Spinal cord (tissue), 9 donors: ENCODE measurements at regions not wholly inside any gene's neighbourhood (a gene's known extent, or its start where the extent isn't known, plus 50 kb on each side); places are given as distances from the start of the nearest gene placed in this dataset.

ENCODE experiments used
- DNase-seq, 6 donors: peaks; one replicate each; pipeline versions ENCODE4 v3.0.0 to v3.0.0-alpha.2; 2013 to 2015; ENCODE audit warnings: low spot score in 6 of 6, low read depth in 4 of 6
- H3K27ac ChIP-seq: one replicate; pipeline ENCODE4 v1.5.1; 2013; ENCODE audit warnings: low read depth, low read length, control low read depth
- H3K27me3 ChIP-seq: one replicate; pipeline ENCODE4 v1.6.1; 2013; ENCODE audit warnings: low read length; ENCODE audit not compliant: control insufficient read depth, insufficient read depth
- H3K36me3 ChIP-seq: one replicate; pipeline ENCODE4 v1.6.1; 2013; ENCODE audit warnings: low read length; ENCODE audit not compliant: control insufficient read depth, insufficient read depth
- H3K4me1 ChIP-seq: one replicate; pipeline ENCODE4 v1.6.1; 2013; ENCODE audit warnings: low read length; ENCODE audit not compliant: control insufficient read depth, insufficient read depth
- H3K4me3 ChIP-seq: one replicate; pipeline ENCODE4 v1.5.1; 2013; ENCODE audit warnings: low read depth, low read length, control low read depth
- H3K9me3 ChIP-seq: one replicate; pipeline ENCODE4 v1.6.1; 2013; ENCODE audit warnings: low read length; ENCODE audit not compliant: control insufficient read depth, insufficient read depth
- WGBS: methylation state at CpG from one replicate; pipeline ENCODE4 v1.1.5; 2013; ENCODE audit warnings: missing lambda C conversion rate; ENCODE audit not compliant: insufficient coverage; 5-methylcytosine and 5-hydroxymethylcytosine counted together
- donor health status: healthy.

GRCh38 chr10:118407777-118408176, 65.7 kb upstream of the FAM204A start:
- H3K4me3 ChIP-seq = no peak overlapping the region
- peaks cover 2% of the 10 kb centered on the region for H3K27me3 ChIP-seq
- no peaks in the 10 kb centered on the region for H3K36me3 ChIP-seq
- H3K27ac ChIP-seq = no peak overlapping the region
- 53% methylated on average over 4 of the region's 5 CpGs for WGBS
- peaks cover 3% of the 10 kb centered on the region for H3K4me1 ChIP-seq
- no peak for DNase-seq
- H3K9me3 ChIP-seq = no peaks in the 10 kb centered on the region

GRCh38 chr10:118407026-118407425, 64.9 kb upstream of the FAM204A start:
- Histone ChIP-seq H3K27me3 (peaks cover 2% of the 10 kb centered on the region), H3K27ac (no peak overlapping the region), H3K4me3 (no peak overlapping the region), H3K36me3 (no peaks in the 10 kb centered on the region), H3K9me3 (no peaks in the 10 kb centered on the region), H3K4me1 (peaks cover 3% of the 10 kb centered on the region)
- DNase-seq = no peak

- H3K4me3 ChIP-seq = no peak overlapping the region
- H3K4me1 ChIP-seq = peaks cover 3% of the 10 kb centered on the region
- no peaks in the 10 kb centered on the region for H3K9me3 ChIP-seq
- DNase-seq = no peak
- H3K27me3 ChIP-seq = no peaks in the 10 kb centered on the region
- no peak overlapping the region for H3K27ac ChIP-seq
- H3K36me3 ChIP-seq = no peaks in the 10 kb centered on the region
- WGBS = 10% methylated on average over 1 of the region's 3 CpGs
These were observed 63.8 kb upstream of the FAM204A start for GRCh38 chr10:118405928-118406327.

- H3K4me3 ChIP-seq = no peak overlapping the region
- no CpG with 5 or more reads among the region's 3 CpGs for WGBS
These were observed 61.8 kb upstream of the FAM204A start for GRCh38 chr10:118403967-118404366.

GRCh38 chr10:118401708-118402193, 59.6 kb upstream of the FAM204A start:
- DNase-seq = no peak
- no peak overlapping the region for H3K27ac ChIP-seq
- no peaks in the 10 kb centered on the region for H3K4me1 ChIP-seq
- H3K27me3 ChIP-seq = no peaks in the 10 kb centered on the region
- no peaks in the 10 kb centered on the region for H3K36me3 ChIP-seq
- no peak overlapping the region for H3K4me3 ChIP-seq
- no CpG with 5 or more reads among the region's 2 CpGs for WGBS
- no peaks in the 10 kb centered on the region for H3K9me3 ChIP-seq

More at GRCh38 chr10:118403967-118404366, 61.8 kb upstream of the FAM204A start:
- DNase-seq = peak in 2 of 6 donors; percentile 30 to 70
- no peaks in the 10 kb centered on the region for H3K36me3 ChIP-seq
- peaks cover 3% of the 10 kb centered on the region for H3K4me1 ChIP-seq
- H3K9me3 ChIP-seq = no peaks in the 10 kb centered on the region
- H3K27ac ChIP-seq = no peak overlapping the region
- H3K27me3 ChIP-seq = no peaks in the 10 kb centered on the region

GRCh38 chr10:118397391-118397790, 55.3 kb upstream of the FAM204A start:
- H3K36me3 ChIP-seq = no peaks in the 10 kb centered on the region
- WGBS = 93% methylated on average over 4 of the region's 4 CpGs
- H3K27ac ChIP-seq = no peak overlapping the region
- H3K4me1 ChIP-seq = no peaks in the 10 kb centered on the region
- DNase-seq = no peak
- H3K27me3 ChIP-seq = no peaks in the 10 kb centered on the region
- H3K9me3 ChIP-seq = no peaks in the 10 kb centered on the region
- no peak overlapping the region for H3K4me3 ChIP-seq

- DNase-seq = no peak
- H3K4me3 ChIP-seq = no peak overlapping the region
- WGBS = 100% methylated on average over 2 of the region's 5 CpGs
These were observed 53.8 kb upstream of the FAM204A start for GRCh38 chr10:118395947-118396346.

GRCh38 chr10:118394301-118395200, 52.4 kb upstream of the FAM204A start:
- H3K27me3 ChIP-seq = no peaks in the 10 kb centered on the region
- H3K27ac ChIP-seq = no peak overlapping the region
- peak in 1 of 6 donors; percentile 26 for DNase-seq
- H3K36me3 ChIP-seq = no peaks in the 10 kb centered on the region
- H3K9me3 ChIP-seq = no peaks in the 10 kb centered on the region
- H3K4me1 ChIP-seq = no peaks in the 10 kb centered on the region
- no CpG with 5 or more reads among the region's 8 CpGs for WGBS
- H3K4me3 ChIP-seq = no peak overlapping the region

More at GRCh38 chr10:118395947-118396346, 53.8 kb upstream of the FAM204A start:
- no peaks in the 10 kb centered on the region for H3K36me3 ChIP-seq
- no peaks in the 10 kb centered on the region for H3K4me1 ChIP-seq
- no peaks in the 10 kb centered on the region for H3K27me3 ChIP-seq
- H3K9me3 ChIP-seq = no peaks in the 10 kb centered on the region
- no peak overlapping the region for H3K27ac ChIP-seq

- no peaks in the 10 kb centered on the region for H3K36me3 ChIP-seq
- H3K4me1 ChIP-seq = no peaks in the 10 kb centered on the region
- WGBS = 35% methylated on average over 2 of the region's 5 CpGs
- no peak overlapping the region for H3K4me3 ChIP-seq
- DNase-seq = no peak
- no peak overlapping the region for H3K27ac ChIP-seq
- no peaks in the 10 kb centered on the region for H3K9me3 ChIP-seq
- no peaks in the 10 kb centered on the region for H3K27me3 ChIP-seq
These were observed 50.6 kb upstream of the FAM204A start for GRCh38 chr10:118392761-118393160.
